ENCODE measurements at regions not wholly inside any gene's neighbourhood (a gene's known extent, or its start where the extent isn't known, plus 50 kb on each side); places are given as distances from the start of the nearest gene placed in this dataset.
"Not testable (repeated sequence)": the region's sequence is repeated elsewhere in the genome, so short reads cannot be mapped to it uniquely, and the experiment has no call there.

DNA sequence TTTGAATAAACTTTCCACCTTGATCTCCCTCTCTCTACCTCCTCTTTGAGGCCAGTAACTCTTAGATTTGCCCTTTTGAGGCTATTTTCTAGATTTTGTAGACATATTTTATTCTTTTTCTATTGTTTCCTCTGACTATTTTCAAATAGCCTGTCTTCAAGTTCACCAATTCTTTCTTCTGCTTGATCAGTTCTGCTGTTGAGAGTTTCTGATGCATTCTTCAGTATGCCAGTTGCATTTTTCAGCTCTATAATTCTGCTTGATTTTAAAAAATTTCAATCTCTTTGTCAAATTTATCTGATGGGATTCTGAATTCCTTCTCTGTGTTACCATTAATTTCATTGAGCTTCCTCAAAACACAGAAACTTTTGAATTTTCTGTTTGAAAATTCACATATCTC, 257.5 kb downstream of the HAPSTR1 start:
- no peak for DNase-seq

DNA sequence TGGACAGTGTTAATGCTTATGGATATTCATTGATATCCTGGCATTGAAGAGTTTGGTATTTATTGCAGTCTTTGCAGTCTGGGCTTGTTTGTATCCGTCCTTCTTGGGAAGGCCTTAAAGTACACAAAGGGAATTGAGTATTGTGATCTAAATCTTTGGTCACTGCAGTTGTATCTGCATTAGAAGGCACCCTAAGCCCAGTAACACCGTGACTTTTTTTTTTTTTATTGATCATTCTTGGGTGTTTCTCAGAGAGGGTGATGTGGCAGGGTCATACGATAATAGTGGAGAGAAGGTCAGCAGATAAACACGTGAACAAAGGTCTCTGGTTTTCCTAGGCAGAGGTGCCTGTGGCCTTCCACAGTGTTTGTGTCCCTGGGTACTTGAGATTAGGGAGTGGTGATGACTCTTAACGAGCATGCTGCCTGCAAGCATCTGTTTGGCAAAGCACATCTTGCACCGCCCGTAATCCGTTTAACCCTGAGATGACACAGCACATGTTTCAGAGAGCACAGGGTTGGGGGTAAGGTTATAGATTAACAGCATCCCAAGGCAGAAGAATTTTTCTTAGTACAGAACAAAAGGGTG, 258.0 kb downstream of the HAPSTR1 start:
- not testable (repeated sequence) for DNase-seq

DNA sequence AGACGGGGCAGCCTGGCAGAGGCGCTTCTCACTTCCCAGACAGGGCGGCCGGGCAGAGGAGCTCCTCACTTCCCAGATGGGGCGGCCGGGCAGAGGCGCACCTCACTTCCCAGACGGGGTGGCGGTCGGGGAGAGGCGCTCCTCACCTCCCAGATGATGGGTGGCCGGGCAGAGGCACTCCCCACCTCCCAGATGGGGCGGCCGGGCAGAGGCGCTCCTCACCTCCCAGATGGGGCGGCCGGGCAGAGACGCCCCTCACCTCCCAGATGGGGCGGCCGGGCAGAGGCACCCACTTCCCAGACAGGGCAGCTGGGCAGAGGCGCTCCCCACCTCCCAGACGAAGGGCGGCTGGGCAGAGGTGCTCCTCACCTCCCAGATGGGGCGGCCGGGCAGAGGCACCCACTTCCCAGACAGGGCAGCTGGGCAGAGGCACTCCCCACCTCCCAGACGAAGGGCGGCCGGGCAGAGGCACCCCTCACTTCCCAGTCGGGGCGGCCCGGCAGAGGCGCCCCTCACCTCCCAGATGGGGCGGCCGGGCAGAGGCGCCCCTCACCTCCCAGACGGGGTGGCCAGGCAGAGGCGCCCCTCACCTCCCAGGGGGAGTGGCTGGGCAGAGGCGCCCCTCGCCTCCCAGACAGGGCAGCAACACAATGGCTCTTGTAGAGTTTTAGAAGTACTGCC, 258.8 kb downstream of the HAPSTR1 start:
- DNase-seq: not testable (repeated sequence)

DNA sequence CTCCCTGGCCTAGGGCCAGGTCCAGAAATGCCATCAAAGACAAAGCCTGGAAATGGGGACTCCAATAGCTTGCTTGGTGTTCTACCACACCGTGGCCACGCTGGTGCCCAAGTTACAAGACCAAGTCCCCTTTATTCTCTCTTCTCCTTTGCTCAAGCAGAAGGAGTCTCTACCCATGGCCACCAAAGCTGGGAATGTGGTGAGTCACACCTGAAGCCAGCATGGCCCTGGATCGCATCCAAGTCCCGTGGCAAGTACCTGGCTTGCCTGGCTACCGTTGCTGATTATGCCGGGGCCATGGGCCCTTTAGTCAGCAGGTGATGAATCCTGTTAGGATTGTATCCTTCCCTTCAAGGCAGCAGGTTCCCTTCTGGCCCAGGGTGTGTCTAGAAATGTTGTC, 260.0 kb downstream of the HAPSTR1 start:
- DNase-seq: no peak

DNA sequence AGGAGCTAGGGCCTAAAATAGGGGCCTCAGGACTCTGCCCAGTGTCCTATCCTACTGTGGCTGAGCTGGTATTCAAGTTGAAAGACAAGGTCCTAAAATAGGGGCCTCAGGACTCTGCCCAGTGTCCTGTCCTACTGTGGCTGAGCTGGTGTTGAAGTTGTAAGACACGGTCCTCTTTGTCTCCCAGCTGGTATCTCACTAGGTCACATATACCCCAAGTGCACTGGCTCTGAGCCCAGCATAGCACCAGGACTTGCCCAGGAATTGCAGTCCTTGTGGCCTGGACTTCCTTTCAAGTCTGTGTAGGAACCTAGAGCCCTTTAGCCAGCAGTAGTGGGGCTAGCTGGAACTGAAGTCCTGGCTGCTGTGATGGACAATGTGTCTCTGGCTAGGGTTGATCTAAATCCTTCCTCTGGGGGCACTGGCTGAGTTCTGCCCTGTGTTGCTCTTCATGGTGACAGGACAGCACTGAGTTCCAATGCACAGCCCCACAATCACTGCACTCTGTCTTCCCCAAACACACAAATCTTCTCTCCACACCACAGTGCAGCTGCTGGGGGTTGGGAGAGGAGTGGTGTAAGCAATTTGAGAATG, 260.5 kb downstream of the HAPSTR1 start:
- DNase-seq: no peak

DNA sequence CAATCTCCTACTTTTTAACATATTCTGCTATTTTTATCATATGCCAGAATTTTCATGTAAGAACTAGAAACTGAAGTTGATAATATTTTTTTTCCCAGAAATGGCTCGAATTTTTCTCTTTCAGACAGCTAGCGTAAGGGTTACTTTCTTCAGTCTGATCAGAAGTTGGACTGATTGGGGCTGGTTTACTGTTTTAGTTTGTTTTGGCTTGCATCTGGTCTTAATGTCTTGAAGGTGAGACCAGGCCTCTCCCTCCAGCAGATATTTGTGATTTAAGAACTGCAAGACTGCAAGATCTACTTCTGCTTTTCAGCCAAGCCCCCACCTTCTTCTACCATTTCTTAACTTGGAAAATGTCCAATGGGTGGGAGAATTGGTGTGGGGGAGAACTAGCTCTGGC, 266.4 kb downstream of the HAPSTR1 start:
- no peak for DNase-seq

DNA sequence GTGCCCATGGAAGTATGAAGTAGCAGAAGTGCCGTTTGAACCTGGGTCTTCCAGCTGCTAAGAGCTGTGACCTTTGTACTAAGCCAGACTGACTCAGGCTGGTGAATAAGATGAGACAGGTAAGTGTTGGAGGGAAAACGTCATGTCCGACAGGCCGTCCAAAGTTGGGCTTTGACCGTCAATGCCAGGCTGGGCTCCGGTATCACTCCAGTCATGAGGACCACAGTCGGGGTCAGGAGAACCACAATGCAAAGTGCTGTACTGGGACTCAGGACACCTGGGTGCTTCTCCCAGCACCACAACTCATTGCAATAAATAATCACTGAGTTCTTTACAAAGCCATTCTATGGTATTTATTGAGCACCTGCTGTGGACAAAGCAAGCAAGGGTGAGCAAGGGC, 268.6 kb downstream of the HAPSTR1 start:
- DNase-seq: no peak

DNA sequence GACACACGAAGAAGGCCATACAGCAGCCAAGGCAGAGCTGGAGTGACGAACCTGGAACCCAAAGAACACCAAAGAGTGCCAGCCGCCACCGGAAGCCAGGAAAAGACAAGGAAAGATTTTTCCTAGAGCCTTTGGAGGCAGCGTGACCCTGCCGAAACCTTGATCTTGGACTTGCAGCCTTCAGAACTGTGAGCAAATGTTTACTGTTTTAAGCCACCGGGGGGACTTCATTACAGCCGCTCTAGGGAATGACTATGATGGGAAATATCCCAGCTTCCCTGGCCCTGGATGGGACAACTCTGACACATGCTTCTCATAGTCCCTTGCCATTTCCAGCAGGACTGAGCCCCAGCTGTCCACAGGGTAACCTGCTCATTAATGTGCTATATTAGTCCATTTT, 270.6 kb downstream of the HAPSTR1 start:
- no peak for DNase-seq

DNA sequence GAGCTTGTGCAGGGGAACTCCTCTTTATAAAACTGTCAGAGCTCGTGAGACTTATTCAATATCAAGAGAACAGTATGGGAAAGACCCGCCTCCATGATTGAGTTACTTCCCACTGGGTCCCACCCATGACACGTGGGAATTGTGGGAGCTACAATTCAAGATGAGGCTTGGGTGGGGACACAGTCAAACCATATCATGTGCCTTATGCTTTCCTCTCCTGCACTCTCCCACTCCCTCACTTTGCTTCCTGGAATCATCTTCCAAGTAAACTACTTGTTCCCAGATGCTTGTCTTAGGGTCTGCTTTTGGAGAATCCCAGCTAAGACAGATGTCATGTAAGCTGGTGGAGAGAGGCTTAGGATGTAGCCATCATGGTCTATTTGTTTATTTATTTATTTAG, 271.2 kb downstream of the HAPSTR1 start:
- no peak for DNase-seq

DNA sequence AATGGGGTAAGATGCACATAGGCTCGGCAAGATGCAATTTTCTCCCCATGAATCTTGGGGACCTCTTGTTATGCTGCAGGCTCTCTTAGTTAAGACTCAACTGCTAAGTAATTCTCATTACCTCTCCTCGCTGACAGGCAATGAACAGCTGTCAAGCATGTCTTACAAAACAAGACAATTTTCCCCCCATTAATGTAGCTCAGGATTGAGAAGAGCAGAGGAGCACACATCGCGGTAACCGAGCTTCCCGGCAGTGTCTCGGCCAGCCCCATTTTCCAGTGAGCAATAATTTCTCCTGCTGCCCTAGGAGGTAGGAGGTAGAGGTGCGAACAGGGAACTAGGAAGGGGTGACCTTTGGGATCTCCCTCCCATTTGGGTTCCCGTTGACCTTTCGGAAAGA, 272.1 kb downstream of the HAPSTR1 start:
- DNase-seq: no peak

DNA sequence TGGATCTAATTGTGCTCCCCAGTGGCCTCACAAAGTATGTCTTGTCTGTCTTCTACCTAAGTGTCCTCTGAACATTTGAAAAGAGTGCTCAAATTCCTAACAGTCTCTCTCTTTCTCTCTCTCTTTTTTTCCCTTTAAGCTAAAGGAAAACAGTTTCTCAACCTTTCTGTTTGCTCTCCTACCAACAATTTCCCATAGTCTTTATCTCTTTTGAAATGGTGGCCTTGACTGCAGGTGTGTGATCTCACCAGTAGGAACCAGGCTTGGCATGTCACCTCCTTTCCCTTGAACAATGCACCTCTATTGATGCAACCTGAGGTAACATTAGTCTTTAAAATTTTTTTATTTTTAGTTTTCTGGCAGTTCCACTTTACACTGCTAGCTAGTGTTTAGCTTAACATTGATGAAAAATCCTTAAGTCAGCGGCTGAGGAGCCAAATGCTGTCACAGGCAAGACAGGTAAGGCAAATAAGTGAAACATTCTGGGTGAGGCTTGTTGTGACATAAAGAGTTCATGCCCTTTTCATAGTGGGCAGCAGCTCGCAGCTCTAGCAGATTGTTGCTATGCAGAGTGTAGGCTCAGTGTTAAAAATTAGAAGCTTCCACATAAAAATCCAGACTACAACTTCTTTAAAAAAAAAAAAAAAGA, 273.4 kb downstream of the HAPSTR1 start:
- no peak for DNase-seq

DNA sequence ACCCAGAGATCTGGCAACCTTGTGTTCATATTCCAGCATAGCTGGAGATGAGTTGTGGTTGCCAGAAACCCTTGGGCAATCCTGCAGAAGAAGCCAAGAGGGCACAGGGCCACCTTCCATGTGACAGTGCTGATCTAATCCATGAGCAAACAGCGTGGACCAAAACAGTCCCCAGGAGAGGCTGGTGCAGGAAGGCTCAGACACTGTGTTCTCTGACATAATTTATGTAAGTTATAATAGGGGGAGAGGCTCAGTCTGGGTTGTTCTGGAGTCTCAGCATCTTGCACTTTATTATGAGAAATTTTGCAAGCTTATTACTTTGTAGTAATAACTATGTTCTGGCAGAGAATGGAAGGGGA, 273.9 kb downstream of the HAPSTR1 start:
- no peak for DNase-seq

DNA sequence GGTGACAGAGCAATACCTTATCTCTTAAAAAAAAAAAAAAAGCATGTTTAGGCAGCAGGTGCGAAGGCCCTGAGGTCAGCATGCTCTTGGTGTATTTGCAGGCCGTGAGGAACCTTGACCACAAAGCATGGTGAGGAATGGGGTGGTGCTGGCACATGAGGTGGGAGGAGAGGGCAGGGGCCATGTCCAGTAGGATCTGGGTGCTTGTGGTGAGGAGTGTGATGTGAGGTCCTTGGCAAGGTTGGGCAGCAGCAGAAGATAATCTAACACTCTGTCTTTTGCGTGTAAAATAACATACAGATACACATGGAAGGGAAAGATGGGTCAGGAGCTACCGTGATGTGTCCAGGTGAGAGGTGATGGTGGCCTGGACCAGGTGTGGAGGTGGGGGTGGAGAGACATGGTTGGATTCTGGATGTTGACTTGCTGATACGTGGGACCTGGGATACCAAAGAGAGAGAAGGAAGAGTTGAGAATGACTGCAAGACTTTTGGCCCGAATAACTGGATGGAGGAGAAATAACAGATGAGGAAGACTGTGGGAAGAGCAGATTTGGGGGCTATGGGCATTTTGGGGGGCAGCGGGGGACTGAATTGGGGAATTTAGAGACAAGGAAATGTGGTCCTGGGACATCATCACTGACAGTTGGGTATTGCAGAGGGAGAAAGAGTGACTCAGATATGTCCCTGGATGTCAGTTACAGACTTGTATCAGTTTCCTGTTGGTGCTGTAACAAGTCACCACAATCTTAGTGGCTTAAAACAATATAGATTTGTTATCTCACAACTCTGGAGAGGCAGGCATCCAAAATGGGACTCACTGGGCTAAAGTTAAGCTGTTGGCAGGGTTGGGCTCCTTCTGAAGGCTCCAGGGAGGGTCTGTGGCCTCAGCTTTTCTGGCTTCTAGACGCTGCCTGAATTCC, 274.9 kb downstream of the HAPSTR1 start:
- DNase-seq: no peak

DNA sequence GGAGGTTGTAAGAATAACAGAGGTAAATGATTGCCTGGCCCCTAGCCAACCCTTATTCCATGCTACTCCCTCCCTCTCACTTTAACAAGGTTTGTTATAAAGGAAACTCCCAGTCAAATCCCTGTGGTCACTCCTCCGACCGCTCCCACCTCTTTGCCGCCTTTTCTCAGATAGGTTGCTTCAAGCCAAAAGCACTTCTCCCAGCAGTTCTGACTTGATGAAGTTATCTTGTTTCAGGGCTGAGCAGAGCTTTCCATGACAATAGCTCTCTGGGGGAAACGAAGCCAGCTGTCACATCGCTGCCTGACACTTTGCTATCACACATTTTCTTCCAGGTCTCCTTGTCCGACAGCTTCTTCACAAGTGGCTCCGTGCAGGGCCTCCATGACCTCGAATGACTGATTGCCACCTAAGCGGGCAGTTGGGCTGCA, 278.6 kb downstream of the HAPSTR1 start:
- DNase-seq: no peak

DNA sequence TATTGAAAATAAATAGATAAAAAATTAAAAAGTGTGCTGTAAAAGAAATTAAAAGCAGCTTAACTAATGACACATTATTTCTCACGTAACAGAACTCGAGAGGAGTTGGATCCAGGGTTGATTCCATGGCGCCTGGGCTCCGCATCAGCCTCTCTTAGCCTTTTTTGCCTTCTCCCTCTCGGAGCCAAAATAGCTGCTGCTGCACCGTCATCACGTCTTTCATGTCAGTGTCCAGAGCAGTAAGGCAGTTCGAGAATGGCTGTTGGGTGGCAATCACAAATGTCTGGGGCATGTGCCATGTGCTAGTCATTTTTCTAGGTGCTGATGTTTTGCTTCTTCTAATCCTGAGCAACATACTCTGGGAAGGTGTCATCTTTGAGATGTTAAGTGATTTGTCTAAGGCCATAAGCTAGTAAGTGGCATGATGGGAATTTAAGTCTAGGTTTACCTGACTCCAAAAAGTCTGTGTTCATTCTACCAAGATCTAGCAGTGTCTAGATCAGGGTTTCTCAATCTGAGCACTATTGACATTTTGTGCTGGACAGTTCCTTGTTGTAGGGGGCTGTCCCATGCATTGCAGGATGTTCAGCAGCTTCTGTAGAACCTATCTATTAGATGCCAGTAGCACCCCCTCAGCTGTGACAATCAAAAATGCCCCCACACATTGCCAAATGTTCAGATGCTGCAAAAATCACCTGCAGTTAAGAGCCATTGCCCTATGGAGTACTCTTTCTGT, 280.4 kb downstream of the HAPSTR1 start:
- no peak for DNase-seq

DNA sequence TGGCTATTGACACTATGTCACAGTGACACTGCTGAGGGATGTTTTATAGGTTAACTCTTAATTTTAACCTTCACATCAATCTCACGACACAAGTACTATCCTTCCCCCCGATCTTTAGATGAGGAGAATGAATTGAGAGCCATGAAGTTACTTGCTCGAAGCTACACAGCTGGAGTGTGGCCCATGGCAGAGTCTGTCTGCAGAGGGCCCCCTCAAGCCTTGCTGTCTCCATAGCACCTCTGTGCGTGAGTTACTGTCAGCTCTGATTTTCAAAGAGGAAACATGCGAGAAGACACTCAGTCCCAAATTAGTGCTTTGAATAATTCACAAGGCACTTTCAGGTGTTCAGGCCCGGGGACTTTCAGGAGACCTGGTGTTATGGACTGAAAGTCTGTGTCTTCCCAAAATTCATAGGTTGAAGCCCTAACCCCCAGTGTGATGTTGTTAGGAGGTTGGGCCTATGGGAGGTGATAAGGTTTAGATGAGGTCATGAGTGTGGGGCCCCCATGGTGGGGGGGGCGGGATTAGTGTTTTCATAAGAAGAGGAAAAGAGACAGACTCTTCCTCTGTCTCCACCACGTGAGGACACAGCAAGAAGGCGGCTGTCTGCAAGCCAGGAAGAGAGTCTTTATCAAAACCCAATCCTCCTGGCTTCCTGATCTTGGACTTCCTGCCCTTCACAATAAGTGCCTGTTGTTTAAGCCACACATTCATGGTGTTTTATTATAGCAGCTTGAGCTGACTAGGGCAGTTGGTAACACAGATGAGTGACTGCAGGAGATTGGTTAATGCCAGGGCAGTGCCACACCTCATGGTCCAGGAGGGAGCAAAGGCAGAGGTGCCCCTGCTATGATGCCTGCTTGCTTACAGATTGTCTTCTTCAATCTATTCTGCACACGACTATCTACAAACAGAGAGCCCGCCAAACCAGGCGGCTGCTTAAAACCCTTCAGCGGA, 281.8 kb downstream of the HAPSTR1 start:
- DNase-seq: no peak

DNA sequence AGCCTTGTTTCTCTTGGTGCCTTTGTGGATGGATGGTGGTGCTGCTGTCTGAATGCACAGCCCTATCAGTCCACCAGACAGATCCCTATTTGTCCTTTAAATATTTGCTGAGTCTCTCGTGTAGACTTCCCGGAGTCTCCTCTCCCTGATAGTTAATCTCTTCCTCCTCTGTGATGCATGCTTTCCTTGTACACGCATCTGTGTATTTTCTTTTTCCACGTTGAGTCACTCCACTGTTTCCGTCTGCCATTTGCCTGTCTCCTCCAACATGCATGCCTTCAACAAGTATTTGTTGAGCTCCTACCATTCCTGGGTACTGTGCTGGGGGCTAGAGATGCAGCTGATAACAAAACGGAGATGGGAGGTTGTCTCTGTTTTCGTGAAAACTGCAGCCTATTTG, 282.6 kb downstream of the HAPSTR1 start:
- no peak for DNase-seq

DNA sequence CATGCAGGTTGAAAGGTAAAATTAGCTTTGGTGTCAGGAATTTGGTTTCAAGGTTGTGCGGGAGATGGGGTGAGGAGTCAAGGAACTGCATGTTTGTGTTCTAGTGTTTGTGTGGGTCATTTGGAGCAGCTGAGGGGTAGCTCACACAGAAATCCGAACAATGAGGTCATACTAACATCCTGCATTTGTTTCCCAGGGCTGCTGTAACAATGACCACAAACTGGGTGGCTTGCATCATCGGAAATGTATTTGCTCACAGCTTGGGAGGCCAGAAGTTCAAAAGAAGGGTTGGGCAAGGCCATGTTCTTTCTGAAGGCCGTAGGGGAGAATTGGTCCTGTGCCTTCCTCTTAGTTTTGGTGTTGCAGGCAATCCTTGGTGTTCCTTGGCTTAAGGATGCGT, 287.4 kb downstream of the HAPSTR1 start:
- no peak for DNase-seq

DNA sequence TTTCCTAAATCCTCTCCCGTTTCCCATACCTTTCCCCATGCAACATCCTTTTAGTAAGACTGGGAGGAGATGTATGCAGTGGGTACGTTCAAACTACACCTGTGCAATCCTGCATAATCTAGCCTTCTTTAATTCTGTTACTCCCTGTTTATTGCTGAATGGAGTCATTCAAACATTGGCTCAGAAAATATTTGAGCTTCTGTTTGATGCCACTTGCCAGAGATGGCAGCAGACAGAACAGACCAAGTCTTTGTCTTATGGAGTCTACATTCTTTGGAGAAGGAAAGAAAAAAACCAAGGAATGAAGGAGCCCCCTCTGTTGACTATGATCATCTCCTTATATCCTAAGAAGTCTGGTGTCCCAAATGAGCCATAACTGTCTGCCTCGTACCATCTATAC, 288.8 kb downstream of the HAPSTR1 start:
- DNase-seq: no peak

DNA sequence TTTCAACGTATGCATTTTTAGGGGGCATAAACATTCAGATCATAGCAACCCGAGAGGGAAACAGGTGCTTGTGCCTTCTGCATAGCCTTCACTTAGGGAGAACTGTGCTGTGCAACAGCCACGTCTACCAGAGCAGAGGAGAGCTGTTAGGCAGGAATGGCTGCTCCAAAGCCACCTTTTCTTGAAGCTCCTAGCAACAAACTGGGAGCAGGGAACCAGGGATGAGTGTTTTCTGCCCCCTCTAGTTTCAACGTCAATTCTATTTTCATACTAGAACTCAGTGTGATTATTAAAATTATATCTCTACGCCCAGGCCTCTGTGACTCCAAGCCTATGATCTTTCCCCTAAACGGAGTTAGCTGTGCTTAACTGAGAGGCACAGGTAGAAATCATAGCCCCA, 290.0 kb downstream of the HAPSTR1 start:
- no peak for DNase-seq

DNA sequence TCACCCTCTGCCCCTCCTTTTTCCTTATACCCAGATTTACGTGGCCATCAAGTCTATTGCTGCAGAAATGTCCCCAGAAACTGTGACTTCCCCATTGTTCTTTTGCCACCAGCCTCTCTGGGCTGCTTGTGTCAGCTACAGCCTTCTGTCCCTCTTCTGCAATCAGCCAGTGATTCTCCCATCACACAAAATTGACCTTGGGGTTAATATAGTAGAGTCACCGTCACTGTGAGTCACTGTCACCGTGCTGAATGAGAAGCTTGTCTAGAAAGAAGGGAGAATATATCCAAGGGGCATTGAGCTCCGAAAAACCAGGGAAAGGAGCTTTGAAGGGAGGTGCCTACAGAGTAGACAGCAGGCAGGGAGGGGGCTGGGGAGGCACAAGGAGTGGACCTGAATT, 290.5 kb downstream of the HAPSTR1 start:
- DNase-seq: no peak

Measured in KG1 (cell line).